ENCODE measurements at regions not wholly inside any gene's neighbourhood (a gene's known extent, or its start where the extent isn't known, plus 50 kb on each side); places are given as distances from the start of the nearest gene placed in this dataset.

- H3K27ac ChIP-seq (ENCODE audit: low read length) = no peak overlapping the region
- TF ChIP-seq EZH2 (optimal IDR thresholded peaks at IDR 0.05; ENCODE audit: low read depth, low read length) = no peak
- H3K36me3 ChIP-seq (replicated peaks; ENCODE audit: insufficient read depth, low read length) = no peaks in the 10 kb centered on the region
- no peak for DNase-seq
- H3F3A ChIP-seq (ENCODE audit: insufficient read depth, low read length) = no peaks in the 10 kb centered on the region
- H3K9me2 ChIP-seq (replicated peaks; ENCODE audit: insufficient read depth, low read length) = no peaks in the 10 kb centered on the region
- no peak overlapping the region for H3K9ac ChIP-seq (ENCODE audit: low read length)
- no peak overlapping the region for H3K4me2 ChIP-seq (ENCODE audit: low read depth, low read length)
- H3K9me3 ChIP-seq (replicated peaks; ENCODE audit: insufficient read depth, low read length) = no peaks in the 10 kb centered on the region
- H4K20me1 ChIP-seq (ENCODE audit: insufficient read depth, low read length) = no peaks in the 10 kb centered on the region
- H3K27me3 ChIP-seq (replicated peaks; ENCODE audit: insufficient read depth, low read length) = no peaks in the 10 kb centered on the region
- H3K79me2 ChIP-seq (ENCODE audit: low read length) = no peaks in the 10 kb centered on the region
- no peak overlapping the region for H2AFZ ChIP-seq (ENCODE audit: low read length)
- H3K4me3 ChIP-seq (ENCODE audit: low read length) = no peak overlapping the region
- no peaks in the 10 kb centered on the region for H3K4me1 ChIP-seq (ENCODE audit: low read length)
Measured at GRCh38 chr7:68205826-68206225, 1209.2 kb downstream of the TYW1 start.

GRCh38 chr7:68206946-68207485, 1210.4 kb downstream of the TYW1 start:
- H3K9me2 ChIP-seq (replicated peaks; ENCODE audit: insufficient read depth, low read length) = no peaks in the 10 kb centered on the region
- no peaks in the 10 kb centered on the region for H3K9me3 ChIP-seq (replicated peaks; ENCODE audit: insufficient read depth, low read length)
- no peaks in the 10 kb centered on the region for H3K4me1 ChIP-seq (ENCODE audit: low read length)
- no peaks in the 10 kb centered on the region for H3K27me3 ChIP-seq (replicated peaks; ENCODE audit: insufficient read depth, low read length)
- H3K4me2 ChIP-seq (ENCODE audit: low read depth, low read length) = no peak overlapping the region
- no peak for DNase-seq
- TF ChIP-seq CTCF (IDR thresholded peaks at IDR 0.05; ENCODE audit: low read length) = no peak
- no peak for TF ChIP-seq EZH2phosphoT487 (IDR thresholded peaks at IDR 0.05; ENCODE audit: low read length)
- no peak for TF ChIP-seq EZH2 (optimal IDR thresholded peaks at IDR 0.05; ENCODE audit: low read depth, low read length)
- no peak overlapping the region for H3K27ac ChIP-seq (ENCODE audit: low read length)
- H3K9ac ChIP-seq (ENCODE audit: low read length) = no peak overlapping the region
- H3K4me3 ChIP-seq (ENCODE audit: low read length) = no peak overlapping the region
- H3K36me3 ChIP-seq (replicated peaks; ENCODE audit: insufficient read depth, low read length) = no peaks in the 10 kb centered on the region
- H3K79me2 ChIP-seq (ENCODE audit: low read length) = no peaks in the 10 kb centered on the region
- no peaks in the 10 kb centered on the region for H3F3A ChIP-seq (ENCODE audit: insufficient read depth, low read length)
- H2AFZ ChIP-seq (ENCODE audit: low read length) = no peak overlapping the region
- no peaks in the 10 kb centered on the region for H4K20me1 ChIP-seq (ENCODE audit: insufficient read depth, low read length)

- no peaks in the 10 kb centered on the region for H4K20me1 ChIP-seq (ENCODE audit: insufficient read depth, low read length)
- H2AFZ ChIP-seq (ENCODE audit: low read length) = no peak overlapping the region
- no peak overlapping the region for H3K4me2 ChIP-seq (ENCODE audit: low read depth, low read length)
- no peak overlapping the region for H3K9ac ChIP-seq (ENCODE audit: low read length)
- H3K36me3 ChIP-seq (replicated peaks; ENCODE audit: insufficient read depth, low read length) = no peaks in the 10 kb centered on the region
- H3F3A ChIP-seq (ENCODE audit: insufficient read depth, low read length) = no peaks in the 10 kb centered on the region
- H3K27ac ChIP-seq (ENCODE audit: low read length) = no peak overlapping the region
- no peaks in the 10 kb centered on the region for H3K27me3 ChIP-seq (replicated peaks; ENCODE audit: insufficient read depth, low read length)
- no peaks in the 10 kb centered on the region for H3K9me3 ChIP-seq (replicated peaks; ENCODE audit: insufficient read depth, low read length)
- H3K4me3 ChIP-seq (ENCODE audit: low read length) = no peak overlapping the region
- no peaks in the 10 kb centered on the region for H3K79me2 ChIP-seq (ENCODE audit: low read length)
- TF ChIP-seq EZH2phosphoT487 (IDR thresholded peaks at IDR 0.05; ENCODE audit: low read length) = no peak
- no peak for DNase-seq
- H3K4me1 ChIP-seq (ENCODE audit: low read length) = no peaks in the 10 kb centered on the region
- H3K9me2 ChIP-seq (replicated peaks; ENCODE audit: insufficient read depth, low read length) = no peaks in the 10 kb centered on the region
Measured at GRCh38 chr7:68207676-68208075, 1211.0 kb downstream of the TYW1 start.

- H3K36me3 ChIP-seq (replicated peaks; ENCODE audit: insufficient read depth, low read length) = no peaks in the 10 kb centered on the region
- H3K4me3 ChIP-seq (ENCODE audit: low read length) = no peak overlapping the region
- no peaks in the 10 kb centered on the region for H4K20me1 ChIP-seq (ENCODE audit: insufficient read depth, low read length)
- no peak for DNase-seq
- no peak overlapping the region for H3K27ac ChIP-seq (ENCODE audit: low read length)
- H3F3A ChIP-seq (ENCODE audit: insufficient read depth, low read length) = no peaks in the 10 kb centered on the region
- no peaks in the 10 kb centered on the region for H3K9me3 ChIP-seq (replicated peaks; ENCODE audit: insufficient read depth, low read length)
- no peak overlapping the region for H2AFZ ChIP-seq (ENCODE audit: low read length)
- no peak overlapping the region for H3K4me2 ChIP-seq (ENCODE audit: low read depth, low read length)
- no peaks in the 10 kb centered on the region for H3K9me2 ChIP-seq (replicated peaks; ENCODE audit: insufficient read depth, low read length)
- H3K27me3 ChIP-seq (replicated peaks; ENCODE audit: insufficient read depth, low read length) = no peaks in the 10 kb centered on the region
- no peaks in the 10 kb centered on the region for H3K79me2 ChIP-seq (ENCODE audit: low read length)
- TF ChIP-seq CTCF (IDR thresholded peaks at IDR 0.05; ENCODE audit: low read length) = no peak
- no peak for TF ChIP-seq EZH2phosphoT487 (IDR thresholded peaks at IDR 0.05; ENCODE audit: low read length)
- no peak for TF ChIP-seq EZH2 (optimal IDR thresholded peaks at IDR 0.05; ENCODE audit: low read depth, low read length)
- no peaks in the 10 kb centered on the region for H3K4me1 ChIP-seq (ENCODE audit: low read length)
- H3K9ac ChIP-seq (ENCODE audit: low read length) = no peak overlapping the region
Measured at GRCh38 chr7:68209486-68209885, 1212.9 kb downstream of the TYW1 start.
